Fibroblast of skin of scalp (primary cell): ENCODE measurements at regions not wholly inside any gene's neighbourhood (a gene's known extent, or its start where the extent isn't known, plus 50 kb on each side); places are given as distances from the start of the nearest gene placed in this dataset.

Source experiments
- DNase-seq: peaks from one replicate; pipeline ENCODE4 v3.0.0-alpha.2; 2013

DNA sequence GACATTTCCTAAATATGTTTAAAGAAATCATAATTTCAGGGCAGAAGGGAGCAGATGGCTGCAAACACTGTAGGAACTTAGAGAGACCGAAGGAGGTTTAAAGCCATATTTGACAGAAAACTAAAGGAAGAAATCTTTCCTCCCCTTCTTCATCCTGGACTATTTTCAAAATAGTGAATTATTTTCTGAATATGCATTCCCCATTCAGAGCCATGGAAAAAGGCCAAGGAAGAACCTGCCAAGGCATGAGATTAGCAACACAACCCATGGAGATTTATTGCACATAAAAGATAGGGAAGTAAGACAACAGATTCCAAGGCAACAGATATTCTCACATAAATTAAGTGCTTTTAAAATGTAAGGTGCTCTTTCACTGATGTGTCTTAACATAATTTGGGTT, 233.3 kb upstream of the ADAMTS16 start:
- DNase-seq: no peak

DNA sequence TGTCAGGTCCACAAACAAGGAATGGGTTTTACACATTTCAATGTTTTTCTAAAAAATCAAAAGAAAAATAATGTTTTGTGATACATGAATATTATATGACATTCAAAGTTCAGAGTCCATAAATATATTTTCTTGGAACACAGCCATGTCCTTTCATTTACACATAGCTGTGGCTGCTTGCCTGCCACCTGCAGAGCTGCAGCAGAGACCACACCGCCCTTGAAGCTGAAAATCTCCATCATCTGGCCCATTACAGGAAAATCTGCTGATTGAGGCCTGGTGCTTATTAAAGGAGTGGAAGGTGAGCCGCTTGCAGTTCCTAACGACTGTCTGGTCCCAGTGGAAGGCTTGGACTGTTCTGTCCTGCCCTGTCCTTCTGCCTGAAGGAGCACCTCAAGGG, 232.6 kb upstream of the ADAMTS16 start:
- no peak for DNase-seq

DNA sequence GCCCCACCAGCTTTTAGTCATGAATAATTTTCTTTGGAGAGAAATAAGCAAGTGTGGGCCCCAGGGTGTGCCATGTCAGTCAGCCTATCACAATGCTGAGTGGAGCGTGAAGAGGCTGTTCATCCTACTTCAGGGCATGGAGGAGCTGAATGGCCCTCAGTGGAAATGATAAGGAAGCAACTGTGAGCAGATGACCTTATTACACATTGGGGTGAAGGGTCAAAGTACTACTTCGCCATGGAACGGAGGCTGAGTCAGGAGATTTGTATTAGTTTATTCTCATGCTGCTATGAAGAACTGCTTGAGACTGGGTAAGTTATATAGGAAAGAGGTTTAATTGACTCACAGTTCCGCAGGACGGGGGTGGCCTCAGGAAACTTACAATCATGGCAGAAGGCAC, 231.0 kb upstream of the ADAMTS16 start:
- no peak for DNase-seq

GRCh38 chr5:4911646-4912403, 228.3 kb upstream of the ADAMTS16 start:
- DNase-seq: no peak

- no peak for DNase-seq
Measured at GRCh38 chr5:4921929-4922328, 218.2 kb upstream of the ADAMTS16 start.

- no peak for DNase-seq
Measured at GRCh38 chr5:4924577-4924976, 215.6 kb upstream of the ADAMTS16 start.

GRCh38 chr5:4927097-4927496, 213.0 kb upstream of the ADAMTS16 start:
- no peak for DNase-seq

DNA sequence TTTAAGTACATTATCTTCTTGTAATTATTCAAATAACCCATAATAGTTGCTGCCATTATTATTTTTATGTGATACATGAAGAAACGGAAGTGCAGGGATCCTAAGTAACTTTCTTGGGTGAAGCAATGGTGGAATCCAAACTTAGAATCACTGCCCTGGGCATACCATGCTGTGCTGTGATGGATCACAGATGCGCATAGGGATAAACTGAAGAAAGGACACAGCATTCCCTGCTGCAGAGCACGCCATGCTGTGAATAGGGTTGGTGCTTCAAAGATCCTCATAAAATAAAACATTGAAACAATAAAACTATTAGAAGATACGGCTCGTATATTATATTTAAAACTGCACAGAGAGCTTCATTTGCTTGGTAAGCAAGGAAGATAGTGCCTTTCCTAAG, 211.7 kb upstream of the ADAMTS16 start:
- no peak for DNase-seq

DNA sequence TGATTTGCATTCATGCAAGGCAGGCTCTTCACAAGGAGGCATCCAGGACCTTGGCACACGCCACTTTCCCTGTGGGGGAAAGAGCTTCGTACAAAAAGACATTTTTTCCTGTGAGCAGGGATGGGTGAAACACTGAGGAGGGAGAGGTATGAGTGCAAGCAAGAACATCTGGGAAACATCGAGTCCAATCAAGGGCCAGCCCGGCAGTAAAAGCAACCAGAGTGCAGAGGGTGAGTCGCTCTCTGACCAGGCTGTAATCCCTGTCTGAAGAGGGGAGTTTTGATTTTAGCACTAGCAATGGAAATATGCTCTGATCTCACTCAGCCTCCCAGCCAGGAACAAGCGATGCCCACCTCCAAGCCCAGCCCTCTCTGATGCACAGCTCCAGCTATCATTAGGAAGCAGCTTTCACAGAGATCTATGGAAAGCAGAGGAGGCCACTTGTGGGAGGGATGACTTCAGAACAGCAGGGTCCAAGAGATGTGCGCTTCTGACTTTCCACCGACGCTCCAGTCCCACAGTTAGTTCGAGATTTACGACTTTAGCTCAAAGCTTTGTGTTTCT, 211.0 kb upstream of the ADAMTS16 start:
- DNase-seq: no peak

DNA sequence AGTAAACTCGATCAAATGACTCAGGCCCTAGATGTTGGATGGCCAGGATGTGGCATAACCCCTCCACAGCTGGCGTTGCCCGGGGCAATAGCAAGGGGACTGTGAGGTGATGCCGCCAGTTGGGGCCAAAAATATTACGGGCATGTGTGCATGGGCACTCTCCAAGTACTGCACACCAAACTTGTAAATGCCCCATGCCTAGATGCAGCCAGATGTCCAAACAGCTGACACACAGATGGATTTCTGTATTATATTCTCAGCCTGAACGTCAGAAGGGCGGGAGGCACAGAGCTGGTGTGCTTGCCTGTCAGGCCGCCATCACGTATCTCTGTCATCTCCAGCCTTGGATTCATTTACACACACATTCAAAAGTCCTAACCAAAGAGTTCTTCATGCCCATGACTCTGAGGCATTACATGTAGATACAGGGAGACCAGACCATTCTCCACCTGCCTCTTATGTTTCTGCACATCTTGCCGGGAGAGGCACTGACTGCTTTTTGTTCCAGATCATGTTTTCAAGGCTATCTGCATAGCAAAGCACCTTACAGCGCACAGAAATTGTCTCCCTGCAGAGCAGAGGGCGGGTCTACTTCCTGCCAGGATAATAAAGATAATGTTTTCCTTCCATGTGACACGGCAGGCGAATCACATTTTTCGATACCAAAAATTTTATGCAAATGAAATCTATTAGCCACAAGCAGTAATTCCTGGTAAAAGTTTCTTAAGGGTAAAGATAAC, 200.9 kb upstream of the ADAMTS16 start:
- no peak for DNase-seq

GRCh38 chr5:4941161-4941560, 199.0 kb upstream of the ADAMTS16 start:
- no peak for DNase-seq

DNA sequence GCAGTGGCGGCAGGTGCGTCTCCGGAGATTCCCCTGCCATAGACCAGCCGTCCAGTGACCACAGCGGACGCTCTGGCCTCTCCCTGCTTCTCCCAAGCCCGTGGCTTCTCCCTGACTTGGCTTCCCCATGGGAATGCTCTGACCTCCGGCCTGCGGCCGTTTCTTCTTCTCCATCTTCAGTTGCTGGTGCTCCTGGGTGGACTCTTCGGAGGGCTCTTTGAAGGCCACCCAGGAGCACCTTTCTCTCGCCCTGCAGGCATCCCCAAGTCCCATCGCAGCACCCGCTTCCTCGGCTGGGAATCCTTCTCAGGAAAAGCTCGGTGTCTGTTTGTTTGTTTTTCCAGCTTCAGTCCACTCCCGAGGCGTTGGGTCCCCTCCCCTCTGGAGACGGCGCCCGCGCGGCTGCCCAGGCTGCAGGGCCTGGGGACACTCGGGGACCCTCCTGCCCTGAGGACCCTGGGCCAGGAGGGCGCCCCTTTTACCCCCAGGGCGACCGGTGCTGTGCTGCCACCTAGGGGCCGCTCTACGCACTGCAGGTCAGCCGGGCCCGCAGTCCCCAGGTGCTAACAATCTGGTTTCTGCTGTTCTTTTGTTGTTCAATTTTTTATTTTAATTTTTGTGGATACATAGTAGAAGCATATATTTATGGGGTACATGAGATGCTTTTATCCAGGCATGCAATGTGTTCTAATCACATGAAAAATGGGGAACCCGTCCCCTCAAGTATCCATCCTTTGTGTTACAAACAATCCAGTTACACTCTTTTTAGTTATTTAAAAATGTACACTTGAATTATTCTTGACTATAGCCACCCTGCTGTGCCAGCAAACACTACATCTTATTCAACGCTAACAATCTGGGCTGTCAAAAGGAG, 197.9 kb upstream of the ADAMTS16 start:
- DNase-seq: no peak

DNA sequence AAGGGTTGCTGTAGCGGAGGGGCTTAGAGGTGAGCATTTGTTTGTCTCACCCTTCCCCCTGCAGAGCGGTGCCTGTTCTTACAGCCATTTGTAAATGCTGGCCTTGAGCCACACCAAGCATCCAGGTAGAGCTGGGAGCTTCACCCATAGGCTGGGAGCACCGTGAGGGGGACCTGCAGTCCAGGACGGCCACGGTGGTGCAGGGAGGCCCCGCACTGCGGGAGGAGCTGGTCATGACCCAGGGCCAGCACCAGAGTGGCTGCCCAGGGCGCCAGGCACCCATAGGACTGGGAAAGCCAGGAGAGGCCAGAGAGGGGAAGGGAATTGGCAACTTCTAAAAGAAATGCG, 197.3 kb upstream of the ADAMTS16 start:
- no peak for DNase-seq

GRCh38 chr5:4945296-4945695, 194.8 kb upstream of the ADAMTS16 start:
- no peak for DNase-seq

GRCh38 chr5:4947106-4947505, 193.0 kb upstream of the ADAMTS16 start:
- DNase-seq: no peak

DNA sequence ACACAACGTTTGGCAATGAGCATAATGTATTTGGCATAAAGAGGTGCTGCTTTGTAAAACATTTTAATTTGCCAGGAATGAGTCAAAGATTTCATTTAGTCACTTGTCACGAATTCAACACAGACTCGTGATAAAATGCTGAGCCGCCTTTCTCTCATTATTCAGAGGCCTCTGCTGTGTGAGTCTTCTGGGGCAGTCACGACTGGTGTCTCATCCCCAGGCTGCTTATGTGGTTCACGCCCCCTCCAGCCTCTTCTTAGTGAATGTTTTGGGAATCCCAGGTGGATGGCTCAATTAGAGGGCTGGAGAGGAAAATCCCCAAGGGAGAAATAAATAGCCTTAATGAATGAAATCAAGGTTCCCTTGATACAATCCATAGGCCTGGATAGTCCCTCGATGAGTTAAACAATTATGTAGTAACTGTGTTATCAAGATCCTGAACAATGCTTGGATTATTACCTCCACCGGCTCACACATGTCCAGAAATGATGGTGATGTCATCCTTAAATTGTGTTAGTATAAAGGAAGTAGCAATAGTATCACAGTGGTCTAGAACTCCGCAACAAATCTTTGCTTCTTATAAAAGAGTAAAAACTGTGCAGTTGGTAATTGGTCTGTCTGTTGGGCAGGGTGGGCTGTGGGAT, 192.1 kb upstream of the ADAMTS16 start:
- no peak for DNase-seq

- DNase-seq: no peak
Measured at GRCh38 chr5:4949108-4949507, 191.0 kb upstream of the ADAMTS16 start.

- DNase-seq: no peak
Measured at GRCh38 chr5:4953576-4953975, 186.6 kb upstream of the ADAMTS16 start.

DNA sequence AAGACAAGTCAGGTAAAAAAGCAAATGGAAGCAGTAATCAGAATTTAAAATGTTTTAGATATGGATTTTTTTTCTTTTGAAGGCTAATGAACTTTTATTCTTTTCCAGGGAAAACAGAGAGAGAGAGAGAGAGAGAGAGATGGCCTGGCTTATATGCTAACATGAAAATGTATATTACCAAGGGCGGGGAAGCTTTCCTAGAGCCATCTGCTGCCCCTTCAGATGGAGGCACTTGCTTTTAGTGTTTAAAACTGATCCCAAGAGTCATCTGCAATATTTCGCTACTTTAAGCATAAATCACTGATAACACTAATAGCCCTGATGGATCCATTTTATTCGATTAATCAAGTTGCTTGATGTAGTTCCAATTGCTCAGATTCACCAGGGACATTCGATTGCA, 186.1 kb upstream of the ADAMTS16 start:
- no peak for DNase-seq

GRCh38 chr5:4963265-4963664, 176.9 kb upstream of the ADAMTS16 start:
- DNase-seq: no peak

DNA sequence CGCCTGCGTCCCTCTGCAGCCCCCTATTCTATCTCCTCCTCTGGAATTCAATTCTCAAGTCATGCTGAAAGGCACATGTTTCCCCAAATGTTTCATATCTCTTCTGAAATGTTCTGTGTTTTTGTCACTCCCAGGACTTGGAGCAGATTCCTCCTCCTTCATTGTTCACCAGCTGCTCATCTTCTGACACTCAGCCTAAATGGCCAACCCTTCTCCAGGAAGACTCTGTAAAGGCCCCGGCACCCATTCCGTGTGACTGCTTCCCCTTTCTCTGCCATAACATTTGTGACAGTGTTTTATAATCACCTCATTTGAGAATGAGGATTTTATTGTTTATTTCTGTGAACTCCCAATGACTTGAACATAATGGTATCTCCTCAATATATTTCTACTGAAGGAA, 170.8 kb upstream of the ADAMTS16 start:
- DNase-seq: no peak

- DNase-seq: no peak
Measured at GRCh38 chr5:4970171-4970570, 170.0 kb upstream of the ADAMTS16 start.

DNA sequence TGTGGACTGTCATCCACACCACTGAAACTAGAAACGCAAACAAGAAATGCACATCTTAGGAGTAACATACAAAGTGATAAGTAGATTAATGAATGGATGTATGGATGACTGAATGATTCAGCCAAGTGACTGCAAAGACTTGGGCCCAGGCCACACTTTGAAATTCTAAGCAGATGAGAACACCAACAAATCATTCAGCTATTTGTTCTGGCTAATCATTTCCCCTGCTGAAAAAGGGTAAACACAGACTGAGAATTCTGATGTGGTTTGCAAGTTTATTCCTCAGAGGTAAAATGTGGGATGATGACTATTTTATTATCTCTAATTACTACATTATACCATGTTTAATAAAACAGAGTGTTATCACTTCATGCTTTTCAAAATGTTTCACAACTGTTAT, 163.2 kb upstream of the ADAMTS16 start:
- no peak for DNase-seq
